Activated CD4-positive, alpha-beta T cell treated with anti-CD3 and anti-CD28 coated beads, Interleukin-2, Interleukin-6, amounts not matched to agents 100 ng/mL and 50 ng/mL, durations not matched to agents 16 hours and 8 hours (primary cell): ENCODE measurements at regions not wholly inside any gene's neighbourhood (a gene's known extent, or its start where the extent isn't known, plus 50 kb on each side); places are given as distances from the start of the nearest gene placed in this dataset.

Experiments used
- DNase-seq: peaks from one replicate; pipeline ENCODE4 v3.0.0-alpha.2; 2020

DNA sequence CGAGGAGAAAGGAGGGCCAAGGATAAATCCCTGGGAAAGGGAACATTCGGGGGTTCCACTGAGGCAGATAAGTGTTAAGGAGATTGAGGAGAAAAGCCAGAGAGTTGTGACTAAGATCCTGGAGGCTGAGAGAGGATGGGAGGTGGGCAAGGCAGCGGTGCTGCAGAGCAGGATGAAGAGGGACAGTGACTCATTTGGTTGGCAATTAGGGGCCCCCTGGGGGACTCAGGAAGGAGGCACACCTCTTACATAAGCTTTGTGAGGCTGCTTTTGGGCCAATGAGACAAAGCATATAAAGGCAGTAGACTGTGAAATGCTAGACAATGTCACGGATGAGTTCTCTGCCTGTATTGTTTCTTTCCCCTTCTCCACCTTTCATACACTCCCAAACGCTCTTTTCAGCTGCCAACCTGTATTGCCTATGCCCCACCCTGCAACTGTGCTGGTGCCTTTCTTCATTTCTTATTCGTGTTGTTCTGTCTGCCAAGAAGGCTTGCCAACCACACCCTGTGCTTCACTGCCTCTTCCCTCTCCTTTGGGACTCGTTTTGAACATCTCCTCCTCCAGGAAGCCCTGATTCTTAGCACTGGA is 246.8 kb upstream of the KIRREL3 start:
- DNase-seq, result no peak

DNA sequence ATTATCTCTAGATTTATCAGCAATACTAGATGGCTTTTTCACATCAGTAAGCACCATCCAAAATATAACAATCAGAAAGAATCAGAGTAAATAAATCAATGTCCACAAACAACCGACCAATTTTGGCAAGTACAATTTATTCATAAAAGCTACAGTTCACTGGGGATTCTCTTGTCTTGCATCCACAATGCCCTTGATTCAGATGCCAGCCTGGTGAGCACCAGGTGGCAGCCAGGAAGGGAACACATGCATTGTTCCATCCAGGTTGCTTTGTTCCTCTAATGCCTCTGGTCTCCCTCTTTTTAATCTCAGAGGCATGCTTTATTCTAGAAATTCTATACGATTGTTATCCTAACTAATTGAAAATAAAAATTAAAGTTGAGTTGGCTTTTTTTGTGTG is 242.1 kb upstream of the KIRREL3 start:
- no peak for DNase-seq

DNA sequence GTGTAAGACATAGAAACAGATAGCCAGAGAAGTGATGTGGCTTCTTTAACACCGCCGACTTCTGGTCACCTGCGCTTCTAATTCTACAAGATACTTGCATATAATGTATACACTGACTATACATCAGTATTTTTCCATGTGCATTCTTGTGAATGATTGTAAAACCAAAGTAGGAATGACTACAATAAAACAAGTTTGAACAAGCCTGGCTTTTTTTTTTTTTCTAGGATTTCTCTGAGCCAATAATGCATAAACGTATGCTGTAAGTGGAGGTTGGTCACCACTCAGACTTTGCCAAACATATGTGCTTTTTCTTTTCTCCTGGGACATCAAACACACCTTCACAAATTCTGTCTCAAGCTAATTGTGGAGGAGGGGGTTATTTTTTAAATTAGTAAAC is 237.8 kb upstream of the KIRREL3 start:
- DNase-seq, result no peak

DNA sequence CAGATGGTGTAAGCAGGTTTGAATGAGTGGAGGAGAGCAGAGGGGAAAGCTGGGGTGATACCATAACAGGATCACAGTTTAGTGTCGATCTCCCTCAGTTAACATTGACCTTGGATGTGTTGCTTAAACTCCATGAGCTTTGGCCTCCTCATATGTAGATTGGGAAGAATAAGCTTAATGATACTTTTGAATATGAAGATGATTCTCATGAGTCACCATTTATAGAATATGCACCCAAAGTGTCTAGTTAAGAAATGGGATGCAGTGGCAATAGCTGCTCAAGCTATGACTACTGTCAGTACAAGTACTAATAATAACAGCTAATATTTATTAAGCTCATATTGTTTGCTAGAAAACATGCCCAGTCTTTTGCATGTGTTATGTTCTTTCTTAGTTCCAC is 236.2 kb upstream of the KIRREL3 start:
- DNase-seq, result no peak

DNA sequence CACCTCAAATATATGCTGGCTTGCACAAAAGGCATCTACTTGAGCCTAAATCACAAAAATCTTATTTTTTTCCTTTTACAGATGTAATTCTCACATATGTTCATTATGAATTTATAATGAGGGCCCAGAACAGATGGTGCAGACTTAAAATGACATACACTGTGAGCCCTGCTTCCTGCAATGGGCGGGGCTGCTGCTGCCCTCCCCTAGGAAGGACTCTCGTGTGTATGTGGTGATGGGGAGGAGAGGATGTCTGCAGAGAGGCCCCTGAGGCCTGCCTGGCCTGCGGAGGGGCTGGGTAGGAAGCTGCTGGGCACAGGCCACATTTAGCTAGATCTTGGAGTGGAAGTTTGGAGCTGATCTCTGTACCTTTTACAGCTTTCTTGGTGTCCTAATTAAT is 233.4 kb upstream of the KIRREL3 start:
- no peak for DNase-seq

DNA sequence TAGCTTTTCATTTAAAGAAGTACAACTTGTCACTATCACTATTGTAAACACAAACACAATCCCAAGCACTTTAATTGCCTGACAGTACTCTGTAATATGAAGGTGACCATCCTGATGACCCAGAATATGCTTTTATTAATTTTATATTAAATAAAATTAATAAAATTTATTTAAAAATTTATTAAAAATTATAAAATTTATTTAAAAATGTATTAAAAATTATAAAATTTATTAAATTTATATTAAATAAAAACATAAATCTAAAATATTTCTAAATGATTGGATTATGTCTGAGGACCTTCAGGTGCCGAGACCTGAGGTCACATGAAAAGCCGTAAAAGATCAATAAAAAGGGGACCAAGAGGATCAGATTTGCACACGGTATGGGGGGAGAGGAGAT is 229.8 kb upstream of the KIRREL3 start:
- DNase-seq, result no peak

DNA sequence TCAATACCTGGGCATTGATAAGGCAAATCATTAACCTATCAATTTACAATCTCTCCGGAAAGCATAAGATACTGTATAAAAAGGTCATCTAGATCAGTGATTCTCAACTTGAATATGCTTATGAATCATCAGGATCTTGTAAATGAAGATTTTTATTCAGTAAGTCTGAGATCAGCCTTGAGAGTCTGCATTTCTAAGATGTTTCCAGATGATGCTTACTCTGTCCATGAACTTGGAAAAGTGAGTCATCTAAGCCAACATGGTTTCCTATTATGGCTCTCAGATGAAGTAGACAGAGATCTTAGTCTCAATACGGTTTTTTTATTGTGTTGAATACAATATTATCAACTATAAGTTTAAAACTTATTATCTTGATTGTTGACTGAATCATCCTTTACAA is 226.4 kb upstream of the KIRREL3 start:
- DNase-seq, result no peak

DNA sequence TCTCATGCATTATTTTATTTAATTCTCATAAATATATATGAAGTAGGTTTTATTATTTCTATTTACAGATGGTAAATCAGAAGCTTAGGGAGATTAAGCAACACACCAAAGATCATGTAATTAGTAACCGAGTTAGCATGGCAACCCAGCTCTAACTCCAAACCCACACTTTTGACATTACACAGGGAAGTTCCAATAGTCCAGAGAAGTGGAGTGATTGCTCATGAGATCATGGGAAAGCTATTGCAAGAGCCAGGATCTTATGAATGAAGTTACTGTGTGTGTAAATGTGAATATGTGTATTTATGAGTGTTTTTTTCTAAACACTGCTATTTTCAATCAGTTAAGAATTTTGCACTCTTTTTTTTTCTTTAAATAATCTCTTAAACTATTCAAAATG is 225.8 kb upstream of the KIRREL3 start:
- DNase-seq, result no peak

DNA sequence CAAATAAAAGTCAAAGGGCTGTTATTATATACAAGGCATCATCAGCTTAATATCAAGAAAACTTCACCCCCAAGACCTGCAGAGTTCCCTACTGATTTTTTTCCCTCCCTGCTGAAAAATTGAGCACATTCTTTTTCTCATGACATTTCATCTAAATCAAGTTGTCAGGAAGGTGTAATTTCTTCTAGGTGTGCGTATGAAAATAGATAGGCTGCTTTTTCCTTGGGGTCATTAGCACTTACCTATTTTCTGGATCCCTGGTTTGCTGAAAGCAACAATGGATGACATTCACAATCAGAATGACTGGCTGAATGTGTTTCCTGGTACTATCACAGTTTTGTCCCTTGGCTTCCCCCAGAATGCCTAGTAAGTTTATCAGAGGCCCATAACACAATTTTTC is 225.0 kb upstream of the KIRREL3 start:
- no peak for DNase-seq

DNA sequence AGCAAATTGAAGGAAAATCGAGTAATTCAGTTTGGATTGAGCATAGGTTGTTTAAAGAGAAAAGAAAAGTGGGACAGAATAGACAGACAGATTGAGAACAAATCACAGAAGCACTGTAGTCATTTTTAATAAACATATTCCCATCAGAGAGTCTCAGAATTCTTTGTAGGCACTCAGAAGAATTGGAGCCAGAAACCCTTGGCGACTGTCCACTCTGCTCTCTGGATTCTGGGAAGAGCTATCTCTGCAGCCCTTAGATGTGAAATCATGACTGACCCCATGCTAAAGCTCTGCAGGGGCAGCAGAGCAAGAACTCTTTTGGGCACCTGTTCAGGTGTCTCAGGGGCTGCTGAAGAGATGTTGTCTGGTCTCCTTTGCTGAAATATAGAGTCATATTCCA is 223.7 kb upstream of the KIRREL3 start:
- no peak for DNase-seq

DNA sequence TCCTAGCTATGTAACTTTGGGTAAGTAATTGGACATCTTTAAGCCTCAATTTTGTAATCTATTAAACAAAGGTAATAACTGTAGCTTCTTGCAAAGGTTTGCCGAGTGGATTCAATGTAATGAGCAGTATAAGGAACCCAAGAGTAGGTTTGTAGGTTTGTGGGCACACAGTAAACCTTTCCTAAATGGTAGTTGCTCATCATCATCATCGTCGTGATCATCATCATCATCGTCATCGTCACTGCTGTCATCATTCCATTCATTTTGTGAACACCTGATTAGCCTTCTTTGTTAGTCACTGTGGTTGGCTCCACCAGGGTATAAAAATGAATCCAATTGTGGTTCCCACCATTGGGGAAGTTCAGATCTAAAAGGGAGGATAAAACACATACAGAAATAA is 223.1 kb upstream of the KIRREL3 start:
- DNase-seq, result no peak

DNA sequence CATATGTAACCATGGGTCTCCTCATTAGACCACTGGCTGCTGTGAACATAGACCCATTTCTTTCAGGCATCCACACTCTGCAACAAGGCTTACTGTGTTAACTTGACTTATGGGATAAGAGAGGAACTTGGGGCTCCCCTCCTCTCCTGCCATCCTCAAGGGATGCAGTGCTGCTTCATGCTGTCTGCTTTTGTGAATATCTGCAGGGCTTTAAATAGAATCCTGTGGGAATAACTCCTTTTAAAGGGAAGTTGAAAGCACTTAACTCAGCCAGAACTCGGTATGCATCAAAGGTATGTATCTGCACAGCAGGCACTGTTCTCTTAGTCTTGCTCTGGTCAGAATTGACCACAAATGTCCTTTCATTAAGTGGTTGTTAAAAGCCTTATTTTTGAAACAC is 222.5 kb upstream of the KIRREL3 start:
- DNase-seq, result no peak

DNA sequence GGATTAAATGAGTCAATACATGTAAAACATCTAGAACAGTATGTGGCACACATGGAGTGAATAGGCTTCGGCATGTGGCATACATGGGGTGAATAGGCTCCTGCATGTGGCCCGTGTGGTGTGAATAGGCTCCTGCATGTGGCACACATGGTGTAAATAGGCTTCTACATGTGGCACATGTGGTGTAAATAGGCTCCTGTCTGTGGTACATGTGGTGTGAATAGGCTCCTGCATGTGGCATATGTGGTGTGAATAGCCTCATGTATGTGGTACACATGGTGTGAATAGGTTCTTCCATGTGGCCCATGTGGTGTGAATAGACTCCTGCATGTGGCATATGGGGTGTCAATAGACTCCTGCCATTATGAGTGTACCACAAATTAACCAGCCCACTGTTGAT is 219.1 kb upstream of the KIRREL3 start:
- no peak for DNase-seq

DNA sequence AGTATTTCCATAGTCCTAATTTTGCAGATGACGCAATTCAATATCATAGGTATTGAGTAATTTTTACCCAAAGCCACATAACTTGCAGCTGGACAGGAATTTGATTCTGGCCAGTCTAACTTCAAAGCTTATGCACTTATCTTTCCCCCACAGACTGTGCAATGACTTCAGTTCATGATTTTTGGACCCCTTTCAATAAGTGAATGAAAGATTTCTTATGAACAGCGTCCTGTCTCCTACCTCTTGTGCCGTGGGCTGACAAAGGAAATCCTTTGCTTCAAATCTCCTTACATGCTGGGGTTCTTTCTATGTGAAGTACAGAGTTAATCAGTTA is 217.7 kb upstream of the KIRREL3 start:
- no peak for DNase-seq

DNA sequence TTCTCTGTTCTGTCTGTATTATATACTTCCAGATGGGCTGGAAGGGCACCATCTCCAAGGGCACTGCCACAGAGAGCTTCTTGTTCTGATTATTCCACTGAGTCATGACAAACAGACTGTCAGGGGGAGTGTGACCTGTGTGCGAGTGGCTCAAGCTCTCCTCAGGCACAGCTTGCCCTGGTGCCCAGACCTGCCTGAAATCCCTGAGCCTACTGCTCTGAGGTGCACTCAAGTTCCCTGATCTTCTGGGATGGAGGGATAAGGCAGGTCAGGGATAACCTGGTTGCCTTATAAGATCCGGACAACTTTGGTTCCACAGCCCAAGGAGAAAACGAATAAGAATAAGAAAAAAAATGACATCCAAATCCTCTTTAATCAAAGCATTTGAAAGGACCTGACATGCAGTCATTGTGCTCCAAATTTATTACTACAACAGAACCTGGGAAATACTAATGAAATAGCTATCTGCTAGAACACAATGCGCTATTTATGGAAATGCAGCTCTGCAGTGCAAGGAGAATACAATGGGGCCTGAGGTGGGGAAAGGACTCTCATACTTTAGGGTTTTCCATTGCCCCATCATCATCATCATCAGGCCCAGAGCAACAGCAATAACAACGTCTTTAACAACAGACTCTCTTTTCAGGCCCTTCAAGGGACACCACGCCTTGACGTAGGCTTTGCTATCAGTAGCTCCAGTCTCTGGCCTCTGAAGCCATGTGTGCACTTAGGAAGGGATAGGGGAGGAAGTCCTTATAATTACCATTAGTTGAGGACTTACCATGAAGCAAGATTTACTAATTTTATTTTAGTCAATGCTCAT is 217.1 kb upstream of the KIRREL3 start:
- no peak for DNase-seq

DNA sequence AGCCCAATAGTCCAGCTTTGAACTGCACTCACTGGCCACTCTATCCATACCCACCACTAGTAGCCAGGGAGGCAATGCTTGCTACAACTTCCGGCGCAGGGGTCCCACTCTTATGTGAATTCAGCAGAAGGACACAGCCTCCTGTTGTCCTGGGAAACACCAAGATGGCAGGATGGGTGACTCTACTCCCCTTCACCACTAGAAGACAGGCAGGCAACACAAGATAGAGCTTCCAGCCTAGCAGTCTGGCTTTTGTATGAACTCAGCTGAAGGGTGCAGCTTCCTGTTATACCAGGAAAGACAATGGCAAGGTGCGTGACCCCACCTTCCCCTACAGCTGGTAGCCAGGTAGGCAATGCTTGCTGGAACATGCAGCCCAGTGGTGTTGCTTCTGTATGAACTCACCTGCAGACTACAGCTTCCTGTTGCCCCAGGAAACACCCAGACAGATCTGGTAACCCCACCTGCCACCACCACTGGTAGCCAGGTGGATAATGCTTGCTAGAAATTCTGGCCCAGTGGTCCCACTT is 205.2 kb upstream of the KIRREL3 start:
- DNase-seq, result no peak

DNA sequence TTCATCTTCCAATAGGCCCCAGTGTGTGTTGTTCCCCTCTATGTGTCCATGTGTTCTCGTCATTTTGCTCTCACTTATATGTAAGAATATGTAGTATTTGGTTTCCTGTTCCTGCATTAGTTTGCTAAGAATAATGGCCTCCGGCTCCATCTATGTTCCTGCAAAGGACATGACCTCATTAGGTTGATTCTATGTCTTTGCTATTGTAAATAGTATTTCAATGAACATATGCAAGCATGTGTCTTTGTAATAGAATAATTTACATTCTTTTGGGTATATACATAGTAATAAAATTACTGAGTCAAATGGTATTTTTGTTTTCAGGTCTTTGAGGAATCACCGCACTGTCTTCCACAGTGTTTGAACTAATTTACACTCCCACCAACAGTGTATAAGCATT is 202.9 kb upstream of the KIRREL3 start:
- DNase-seq, result no peak

DNA sequence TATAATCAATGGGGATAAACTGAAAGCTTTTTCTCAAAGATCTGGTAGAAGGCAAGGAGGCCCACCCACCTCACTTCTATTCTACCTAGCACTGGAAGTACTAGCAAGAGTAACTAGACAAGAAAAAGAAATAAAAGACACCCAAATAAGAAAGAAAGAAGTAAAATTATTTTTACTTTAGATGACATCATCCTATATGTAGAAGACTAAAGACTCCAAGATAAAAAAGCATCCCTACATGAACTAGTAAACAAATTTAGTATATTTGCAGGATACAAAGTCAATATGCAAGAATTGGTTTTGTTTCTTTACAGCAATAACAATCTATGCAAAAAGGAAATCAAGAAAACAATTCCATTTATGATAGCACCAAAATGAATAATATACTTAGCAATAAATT is 201.5 kb upstream of the KIRREL3 start:
- DNase-seq, result no peak

DNA sequence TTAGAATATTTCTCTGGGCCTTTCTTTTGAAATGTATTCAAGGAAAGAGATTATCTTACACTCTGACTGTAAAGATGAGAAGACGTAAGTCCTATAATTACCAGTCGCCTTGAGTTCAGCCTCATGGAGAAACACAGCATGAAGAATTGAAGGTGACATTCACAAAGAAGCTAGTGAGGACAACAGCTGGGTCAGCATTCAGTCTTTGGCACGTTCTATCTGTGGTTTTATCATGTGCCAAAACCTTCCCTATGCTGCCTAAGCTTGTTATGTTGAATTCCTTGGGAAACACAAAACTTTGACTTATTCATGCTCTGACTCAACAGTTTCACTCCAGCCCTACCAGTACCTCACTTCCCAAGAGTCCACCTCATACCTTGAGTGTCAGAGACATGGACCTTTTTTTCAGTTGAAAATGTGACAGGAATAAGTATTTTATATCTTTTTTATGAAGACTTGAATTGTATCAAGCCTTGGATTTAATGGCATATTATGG is 198.8 kb upstream of the KIRREL3 start:
- no peak for DNase-seq

DNA sequence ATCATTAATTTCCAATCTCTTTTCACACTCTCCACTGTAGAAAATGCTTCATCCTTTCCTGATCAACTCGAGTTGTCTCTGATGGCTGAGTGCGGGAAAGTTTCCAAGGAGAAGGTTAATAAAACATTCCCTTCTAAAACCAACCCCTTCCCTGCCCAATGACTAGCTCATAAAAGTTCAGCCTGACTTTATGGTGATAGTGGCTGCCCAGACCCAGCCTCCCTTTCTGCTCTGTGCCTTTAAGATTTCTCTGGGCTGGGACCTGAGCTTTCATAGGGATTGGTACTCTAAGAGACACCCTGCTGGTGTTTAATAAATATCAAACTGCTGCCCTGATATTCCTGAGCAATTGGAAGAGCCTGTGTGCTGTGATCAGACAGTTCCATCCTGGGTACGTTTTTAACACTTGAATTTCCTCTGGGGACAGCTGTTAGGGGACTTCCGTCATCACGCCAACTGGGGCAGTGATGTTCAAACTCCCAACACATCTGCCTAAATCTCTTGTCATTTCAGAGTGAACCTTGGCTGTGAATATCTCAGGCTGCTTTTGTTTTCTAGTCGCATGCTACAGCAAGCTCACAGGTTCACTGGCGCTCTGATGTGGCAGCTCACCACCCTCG is 195.0 kb upstream of the KIRREL3 start:
- no peak for DNase-seq

DNA sequence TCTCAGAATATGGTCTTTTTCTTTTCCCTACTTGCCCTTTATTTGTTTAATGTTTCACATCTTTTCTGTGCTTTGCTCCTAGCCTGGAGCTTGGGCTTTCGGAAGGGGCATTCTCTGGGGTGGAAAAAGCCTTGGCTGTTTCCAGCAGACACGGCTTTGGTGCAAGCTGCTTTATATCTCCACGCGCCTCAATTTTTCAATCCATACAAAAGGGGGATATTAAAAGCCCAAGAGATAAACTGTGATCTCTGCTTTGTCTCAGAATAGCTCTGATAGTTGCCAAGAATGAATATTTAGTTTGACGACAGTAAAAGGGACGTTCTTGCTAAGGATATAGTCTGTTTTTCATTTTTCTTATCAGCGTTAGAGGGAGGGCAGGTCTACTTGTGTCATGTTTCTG is 194.0 kb upstream of the KIRREL3 start:
- no peak for DNase-seq

DNA sequence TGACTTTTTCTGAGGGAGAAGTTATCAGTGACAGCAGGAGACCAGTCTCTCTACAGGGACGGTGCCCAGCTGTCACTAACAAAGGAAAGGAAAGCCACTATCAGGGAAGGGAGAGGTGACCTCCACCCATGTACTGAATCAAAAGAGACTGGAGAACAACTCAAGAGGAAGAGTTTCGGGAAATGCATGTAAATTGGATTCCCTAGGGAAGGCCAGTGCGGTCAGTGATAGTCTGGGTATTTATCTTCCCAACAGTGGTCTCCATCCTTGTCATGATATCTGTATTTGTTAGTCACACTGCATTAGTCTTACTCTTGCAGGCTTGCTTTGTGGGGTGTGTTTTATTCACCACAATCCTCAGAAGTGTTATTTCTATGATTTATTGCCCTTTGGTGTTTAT is 193.4 kb upstream of the KIRREL3 start:
- no peak for DNase-seq

DNA sequence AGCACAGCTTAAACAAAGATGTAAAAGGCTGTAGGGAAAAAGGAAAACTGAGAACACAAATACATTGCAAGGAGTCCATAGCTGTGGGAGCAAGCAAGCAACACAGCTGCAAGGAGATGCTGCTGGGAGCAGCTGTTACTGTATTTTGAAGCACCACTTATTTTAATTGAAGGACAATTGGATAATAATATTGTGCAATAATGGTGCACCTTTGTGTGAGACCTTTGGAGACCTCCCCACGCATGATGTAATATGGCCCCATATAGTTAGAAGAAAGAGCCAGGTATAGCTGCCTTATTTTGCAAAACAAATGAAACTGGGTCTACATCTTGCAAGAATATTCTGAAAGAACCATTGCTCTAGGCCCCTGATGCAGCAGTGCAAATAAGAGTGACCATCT is 191.1 kb upstream of the KIRREL3 start:
- no peak for DNase-seq

DNA sequence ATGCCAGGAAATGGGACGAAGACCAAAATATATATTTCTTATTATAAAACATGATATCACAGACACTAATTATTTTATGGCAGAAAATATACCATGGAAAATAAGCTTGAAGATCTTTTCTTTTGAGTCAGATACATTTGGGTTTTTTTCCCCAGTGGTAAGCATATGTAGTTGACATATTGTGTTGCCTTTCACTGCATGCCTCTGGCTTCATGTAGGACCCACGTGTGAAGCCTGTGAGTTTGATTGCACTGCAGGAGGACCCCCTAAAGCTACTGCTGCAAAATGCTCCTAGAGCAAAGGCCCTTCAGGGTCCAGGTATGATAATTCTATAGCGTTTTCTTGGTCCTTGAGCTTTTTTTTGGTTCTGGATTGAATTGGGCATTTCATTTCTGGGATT is 190.7 kb upstream of the KIRREL3 start:
- DNase-seq, result no peak
